Endothelial cell of hepatic sinusoid (primary cell): ENCODE measurements at regions not wholly inside any gene's neighbourhood (a gene's known extent, or its start where the extent isn't known, plus 50 kb on each side); places are given as distances from the start of the nearest gene placed in this dataset.

ENCODE experiments used
- in situ Hi-C: cut with HindIII; loops from 2 replicates; pipeline ENCODE4 v1.10.0; 2017; ENCODE audit warnings: low sequenced_read_pairs

GRCh38 chr2:128779301-128780095, 460.8 kb upstream of the HS6ST1 start:
- in situ Hi-C loops = no loop called here

- in situ Hi-C loops = no loop called here
Measured at GRCh38 chr2:128780434-128781080, 461.9 kb upstream of the HS6ST1 start.

- in situ Hi-C loops = no loop called here
Measured at GRCh38 chr2:128781166-128781565, 462.5 kb upstream of the HS6ST1 start.

GRCh38 chr2:128781585-128782385, 463.1 kb upstream of the HS6ST1 start:
- in situ Hi-C loops = no loop called here

- in situ Hi-C loops = no loop called here
Measured at GRCh38 chr2:128782411-128783192, 463.9 kb upstream of the HS6ST1 start.

GRCh38 chr2:128783193-128783671, 464.6 kb upstream of the HS6ST1 start:
- in situ Hi-C loops = no loop called here

GRCh38 chr2:128783896-128784295, 465.2 kb upstream of the HS6ST1 start:
- in situ Hi-C loops = no loop called here

- in situ Hi-C loops = no loop called here
Measured at GRCh38 chr2:128784626-128785306, 466.1 kb upstream of the HS6ST1 start.

- in situ Hi-C loops = no loop called here
Measured at GRCh38 chr2:128786316-128786715, 467.6 kb upstream of the HS6ST1 start.

GRCh38 chr2:128786741-128787478, 468.2 kb upstream of the HS6ST1 start:
- in situ Hi-C loops = no loop called here

GRCh38 chr2:128787616-128788015, 468.9 kb upstream of the HS6ST1 start:
- in situ Hi-C loops = no loop called here

GRCh38 chr2:128788636-128789220, 470.1 kb upstream of the HS6ST1 start:
- in situ Hi-C loops = no loop called here

- in situ Hi-C loops = no loop called here
Measured at GRCh38 chr2:128789221-128789620, 470.6 kb upstream of the HS6ST1 start.

GRCh38 chr2:128789776-128790455, 471.2 kb upstream of the HS6ST1 start:
- in situ Hi-C loops = no loop called here

- in situ Hi-C loops = no loop called here
Measured at GRCh38 chr2:128790541-128791001, 471.9 kb upstream of the HS6ST1 start.

GRCh38 chr2:128791120-128791984, 472.7 kb upstream of the HS6ST1 start:
- in situ Hi-C loops = no loop called here

GRCh38 chr2:128791985-128792320, 473.3 kb upstream of the HS6ST1 start:
- in situ Hi-C loops = no loop called here
